Sigmoid colon (tissue), 4 donors: ENCODE measurements at regions not wholly inside any gene's neighbourhood (a gene's known extent, or its start where the extent isn't known, plus 50 kb on each side); places are given as distances from the start of the nearest gene placed in this dataset.

Source experiments
- EP300 ChIP-seq, 4 donors: sonication (generic); formaldehyde crosslinking; IDR thresholded peaks; one replicate each; pipeline ENCODE4 v1.6.1; 2017; ENCODE audit warnings: antibody characterized with exemption in 4 of 4
- POLR2A ChIP-seq, 2 donors: fragments of 450-650 bp; IDR thresholded peaks; one replicate each; pipeline ENCODE4 v1.6.1; 2016; ENCODE audit warnings: antibody characterized with exemption in 2 of 2, mild to moderate bottlenecking in 2 of 2, moderate library complexity in 2 of 2
- POLR2AphosphoS5 ChIP-seq, 4 donors: sonication (generic); formaldehyde crosslinking; IDR thresholded peaks; one replicate each; pipeline ENCODE4 v1.6.1; 2017; ENCODE audit warnings: antibody characterized with exemption in 4 of 4
- TF ChIP-seq, protein P1 (sequence below), 4 experiments: fragments of 450-650 bp in 3 of 4; fragments of 200-600 bp in 1 of 4; IDR thresholded peaks; one replicate each; pipeline ENCODE4 v1.5.1; 2016 to 2019; ENCODE audit warnings: antibody characterized with exemption in 4 of 4, mild to moderate bottlenecking in 3 of 4, moderate library complexity in 2 of 4

DNA sequence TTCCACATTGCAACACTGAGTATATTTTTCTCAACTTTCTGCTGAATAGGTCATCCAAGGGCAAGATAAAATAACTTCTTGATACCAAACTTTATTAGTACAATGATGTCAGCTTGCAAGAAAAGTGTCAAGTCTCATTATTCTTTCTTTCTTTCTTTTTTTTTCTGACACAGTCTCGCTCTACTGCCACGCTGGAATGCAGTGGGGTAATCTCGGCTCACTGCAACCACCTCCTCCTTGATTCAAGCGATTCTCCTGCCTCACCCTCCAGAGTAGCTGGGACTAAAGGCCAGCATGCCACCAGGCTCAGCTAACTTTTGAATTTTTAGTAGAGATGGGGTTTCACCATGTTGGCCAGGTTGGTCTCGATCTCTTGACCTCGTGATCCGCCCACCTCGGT, 523.4 kb downstream of the FSCB start:
- TF ChIP-seq POLR2A (IDR thresholded peaks at IDR 0.05) = no peak
- TF ChIP-seq, protein P1, sequence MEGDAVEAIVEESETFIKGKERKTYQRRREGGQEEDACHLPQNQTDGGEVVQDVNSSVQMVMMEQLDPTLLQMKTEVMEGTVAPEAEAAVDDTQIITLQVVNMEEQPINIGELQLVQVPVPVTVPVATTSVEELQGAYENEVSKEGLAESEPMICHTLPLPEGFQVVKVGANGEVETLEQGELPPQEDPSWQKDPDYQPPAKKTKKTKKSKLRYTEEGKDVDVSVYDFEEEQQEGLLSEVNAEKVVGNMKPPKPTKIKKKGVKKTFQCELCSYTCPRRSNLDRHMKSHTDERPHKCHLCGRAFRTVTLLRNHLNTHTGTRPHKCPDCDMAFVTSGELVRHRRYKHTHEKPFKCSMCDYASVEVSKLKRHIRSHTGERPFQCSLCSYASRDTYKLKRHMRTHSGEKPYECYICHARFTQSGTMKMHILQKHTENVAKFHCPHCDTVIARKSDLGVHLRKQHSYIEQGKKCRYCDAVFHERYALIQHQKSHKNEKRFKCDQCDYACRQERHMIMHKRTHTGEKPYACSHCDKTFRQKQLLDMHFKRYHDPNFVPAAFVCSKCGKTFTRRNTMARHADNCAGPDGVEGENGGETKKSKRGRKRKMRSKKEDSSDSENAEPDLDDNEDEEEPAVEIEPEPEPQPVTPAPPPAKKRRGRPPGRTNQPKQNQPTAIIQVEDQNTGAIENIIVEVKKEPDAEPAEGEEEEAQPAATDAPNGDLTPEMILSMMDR (IDR thresholded peaks at IDR 0.05) = no peak
- TF ChIP-seq EP300 (IDR thresholded peaks at IDR 0.05) = no peak
- no peak for TF ChIP-seq POLR2AphosphoS5 (IDR thresholded peaks at IDR 0.05)
